A549 (cell line): ENCODE measurements at regions not wholly inside any gene's neighbourhood (a gene's known extent, or its start where the extent isn't known, plus 50 kb on each side); places are given as distances from the start of the nearest gene placed in this dataset.

ENCODE experiments used
- BHLHE40 ChIP-seq: IDR thresholded peaks from 2 replicates; pipeline ENCODE4 v1.6.1; 2012; ENCODE audit warnings: low read depth, low read length, inconsistent platforms
- CEBPB ChIP-seq, 2 experiments: fragments of >200 bp in 1 of 2; sonication (Bioruptor Twin) in 1 of 2; formaldehyde crosslinking in 1 of 2; IDR thresholded peaks; 2 replicates each; pipeline ENCODE4 v1.6.1; 2012 to 2016
- CHD2 ChIP-seq: fragments of 150-350 bp; IDR thresholded peaks from 2 replicates; pipeline ENCODE4 v1.6.1; 2014; ENCODE audit warnings: low read length; ENCODE audit not compliant: partially characterized antibody
- EP300 ChIP-seq, 2 experiments: fragments of >200 bp; sonication (Bioruptor Twin); formaldehyde crosslinking; IDR thresholded peaks; 2 replicates in 1 of 2; 3 replicates in 1 of 2; pipeline ENCODE4 v1.6.1; 2016 to 2017
- JUN ChIP-seq, 2 experiments: fragments of >200 bp; sonication (Bioruptor Twin); formaldehyde crosslinking; IDR thresholded peaks; 2 replicates in 1 of 2; 3 replicates in 1 of 2; pipeline ENCODE4 v1.6.1; 2016 to 2017
- MAZ ChIP-seq: fragments of 150-350 bp; IDR thresholded peaks from 2 replicates; pipeline ENCODE4 v1.6.1; 2014; ENCODE audit warnings: antibody characterized with exemption, low read depth, low read length, borderline replicate concordance
- POLR2A ChIP-seq: IDR thresholded peaks from 2 replicates; pipeline ENCODE4 v1.6.1; 2012; ENCODE audit warnings: mild to moderate bottlenecking, low read length
- RNF2 ChIP-seq: fragments of 200-600 bp; sonication (generic); IDR thresholded peaks from 2 replicates; pipeline ENCODE4 v1.6.1; 2016; ENCODE audit warnings: low read depth, mild to moderate bottlenecking, antibody characterized with exemption, moderate library complexity, borderline replicate concordance
- ZC3H11A ChIP-seq: fragments of 450-650 bp; IDR thresholded peaks from 2 replicates; pipeline ENCODE4 v1.6.1; 2014; ENCODE audit warnings: antibody characterized with exemption, mild to moderate bottlenecking
- ZFP36 ChIP-seq: fragments of 450-650 bp; IDR thresholded peaks from 2 replicates; pipeline ENCODE4 v1.6.1; 2014; ENCODE audit warnings: borderline replicate concordance; ENCODE audit not compliant: partially characterized antibody
- TF ChIP-seq, protein P1 (sequence below): fragments of >200 bp; sonication (Bioruptor Twin); formaldehyde crosslinking; IDR thresholded peaks from 3 replicates; pipeline ENCODE4 v1.5.1; 2016
- TF ChIP-seq, protein P2 (sequence below): IDR thresholded peaks from 2 replicates; pipeline ENCODE4 v1.6.1; 2012

DNA sequence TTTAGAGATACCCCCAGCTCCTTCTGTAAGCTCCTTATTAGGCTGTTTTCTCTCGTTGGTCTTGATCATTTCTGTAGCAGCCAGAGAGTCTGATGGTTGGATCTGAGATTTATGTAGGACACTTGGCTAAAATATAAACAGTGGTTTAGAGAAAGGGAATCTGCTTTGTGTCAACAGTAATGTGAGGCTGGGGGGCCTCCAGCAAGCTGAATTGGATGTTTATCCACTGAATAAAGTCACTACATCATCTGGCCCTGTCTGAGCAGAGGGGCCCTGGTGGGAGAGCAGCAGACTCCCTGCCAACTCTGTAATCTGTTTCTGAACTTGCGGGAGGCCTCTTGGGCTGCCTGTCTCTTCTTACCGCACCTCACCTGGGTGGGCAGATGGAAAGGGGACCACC, 328.5 kb upstream of the PLET1 start:
- TF ChIP-seq, protein P1, sequence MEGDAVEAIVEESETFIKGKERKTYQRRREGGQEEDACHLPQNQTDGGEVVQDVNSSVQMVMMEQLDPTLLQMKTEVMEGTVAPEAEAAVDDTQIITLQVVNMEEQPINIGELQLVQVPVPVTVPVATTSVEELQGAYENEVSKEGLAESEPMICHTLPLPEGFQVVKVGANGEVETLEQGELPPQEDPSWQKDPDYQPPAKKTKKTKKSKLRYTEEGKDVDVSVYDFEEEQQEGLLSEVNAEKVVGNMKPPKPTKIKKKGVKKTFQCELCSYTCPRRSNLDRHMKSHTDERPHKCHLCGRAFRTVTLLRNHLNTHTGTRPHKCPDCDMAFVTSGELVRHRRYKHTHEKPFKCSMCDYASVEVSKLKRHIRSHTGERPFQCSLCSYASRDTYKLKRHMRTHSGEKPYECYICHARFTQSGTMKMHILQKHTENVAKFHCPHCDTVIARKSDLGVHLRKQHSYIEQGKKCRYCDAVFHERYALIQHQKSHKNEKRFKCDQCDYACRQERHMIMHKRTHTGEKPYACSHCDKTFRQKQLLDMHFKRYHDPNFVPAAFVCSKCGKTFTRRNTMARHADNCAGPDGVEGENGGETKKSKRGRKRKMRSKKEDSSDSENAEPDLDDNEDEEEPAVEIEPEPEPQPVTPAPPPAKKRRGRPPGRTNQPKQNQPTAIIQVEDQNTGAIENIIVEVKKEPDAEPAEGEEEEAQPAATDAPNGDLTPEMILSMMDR: no peak
- TF ChIP-seq, protein P2, sequence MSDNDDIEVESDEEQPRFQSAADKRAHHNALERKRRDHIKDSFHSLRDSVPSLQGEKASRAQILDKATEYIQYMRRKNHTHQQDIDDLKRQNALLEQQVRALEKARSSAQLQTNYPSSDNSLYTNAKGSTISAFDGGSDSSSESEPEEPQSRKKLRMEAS: no peak
- TF ChIP-seq RNF2: no peak
- TF ChIP-seq POLR2A: no peak
- no peak for TF ChIP-seq ZC3H11A
- TF ChIP-seq BHLHE40: no peak
- no peak for TF ChIP-seq JUN (IDR thresholded peaks at IDR 0.05)
- TF ChIP-seq EP300 (IDR thresholded peaks at IDR 0.05): no peak
- no peak for TF ChIP-seq CHD2
- TF ChIP-seq MAZ: no peak
- TF ChIP-seq CEBPB (IDR thresholded peaks at IDR 0.05): no peak
- TF ChIP-seq ZFP36: no peak
